Omental fat pad (tissue), 3 donors: ENCODE measurements at regions not wholly inside any gene's neighbourhood (a gene's known extent, or its start where the extent isn't known, plus 50 kb on each side); places are given as distances from the start of the nearest gene placed in this dataset.

ENCODE experiments used
- ATAC-seq: fragments of 150-250 bp; one replicate; pipeline ENCODE4 v1.9.1; 2016; ENCODE audit warnings: mild to moderate bottlenecking, moderate library complexity; ENCODE audit not compliant: low FRiP score
- DNase-seq: peaks from one replicate; pipeline ENCODE4 v3.0.0-alpha.2; 2019; ENCODE audit warnings: low spot score
- TF ChIP-seq, protein P1 (sequence below), 3 donors: fragments of 450-650 bp; IDR thresholded peaks; one replicate each; pipeline ENCODE4 v1.5.1; 2016 to 2017; ENCODE audit warnings: antibody characterized with exemption in 3 of 3, mild to moderate bottlenecking in 3 of 3, moderate library complexity in 2 of 3

DNA sequence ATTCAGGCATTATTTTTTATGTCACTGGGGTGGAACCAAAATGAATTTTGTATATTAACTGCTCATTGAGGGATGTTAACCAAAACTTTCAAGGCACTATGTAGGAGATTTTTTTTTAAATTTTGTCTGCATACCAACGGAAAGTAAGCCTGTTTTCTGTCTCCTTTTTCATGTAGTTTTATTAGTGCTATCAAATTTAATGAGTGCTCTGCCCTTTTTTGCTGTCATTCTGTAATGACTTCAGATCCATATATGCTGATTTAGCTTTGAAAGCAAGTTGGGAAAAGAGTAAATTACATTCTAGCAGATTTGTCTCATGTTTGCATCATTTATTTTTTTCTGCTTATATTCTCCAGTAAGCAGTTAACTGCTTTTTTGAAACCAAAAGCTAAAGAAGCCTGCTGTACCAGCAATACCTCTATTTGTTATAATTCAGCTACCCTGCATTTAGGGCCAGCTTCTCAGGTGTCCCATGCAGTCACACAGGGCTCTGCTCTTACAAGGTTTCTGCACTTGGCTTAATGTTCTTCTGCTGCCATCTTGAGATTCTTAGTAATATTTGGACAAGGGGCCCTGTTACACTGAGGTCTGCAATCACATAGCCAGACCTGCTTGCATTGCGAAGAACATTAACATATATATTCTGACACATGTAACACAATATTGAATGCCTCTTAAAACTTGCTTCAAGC lies 429.0 kb downstream of the UTRN start:
- no peak for DNase-seq
- TF ChIP-seq, protein P1, sequence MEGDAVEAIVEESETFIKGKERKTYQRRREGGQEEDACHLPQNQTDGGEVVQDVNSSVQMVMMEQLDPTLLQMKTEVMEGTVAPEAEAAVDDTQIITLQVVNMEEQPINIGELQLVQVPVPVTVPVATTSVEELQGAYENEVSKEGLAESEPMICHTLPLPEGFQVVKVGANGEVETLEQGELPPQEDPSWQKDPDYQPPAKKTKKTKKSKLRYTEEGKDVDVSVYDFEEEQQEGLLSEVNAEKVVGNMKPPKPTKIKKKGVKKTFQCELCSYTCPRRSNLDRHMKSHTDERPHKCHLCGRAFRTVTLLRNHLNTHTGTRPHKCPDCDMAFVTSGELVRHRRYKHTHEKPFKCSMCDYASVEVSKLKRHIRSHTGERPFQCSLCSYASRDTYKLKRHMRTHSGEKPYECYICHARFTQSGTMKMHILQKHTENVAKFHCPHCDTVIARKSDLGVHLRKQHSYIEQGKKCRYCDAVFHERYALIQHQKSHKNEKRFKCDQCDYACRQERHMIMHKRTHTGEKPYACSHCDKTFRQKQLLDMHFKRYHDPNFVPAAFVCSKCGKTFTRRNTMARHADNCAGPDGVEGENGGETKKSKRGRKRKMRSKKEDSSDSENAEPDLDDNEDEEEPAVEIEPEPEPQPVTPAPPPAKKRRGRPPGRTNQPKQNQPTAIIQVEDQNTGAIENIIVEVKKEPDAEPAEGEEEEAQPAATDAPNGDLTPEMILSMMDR (IDR thresholded peaks at IDR 0.05), result no peak
- ATAC-seq, result no peak

DNA sequence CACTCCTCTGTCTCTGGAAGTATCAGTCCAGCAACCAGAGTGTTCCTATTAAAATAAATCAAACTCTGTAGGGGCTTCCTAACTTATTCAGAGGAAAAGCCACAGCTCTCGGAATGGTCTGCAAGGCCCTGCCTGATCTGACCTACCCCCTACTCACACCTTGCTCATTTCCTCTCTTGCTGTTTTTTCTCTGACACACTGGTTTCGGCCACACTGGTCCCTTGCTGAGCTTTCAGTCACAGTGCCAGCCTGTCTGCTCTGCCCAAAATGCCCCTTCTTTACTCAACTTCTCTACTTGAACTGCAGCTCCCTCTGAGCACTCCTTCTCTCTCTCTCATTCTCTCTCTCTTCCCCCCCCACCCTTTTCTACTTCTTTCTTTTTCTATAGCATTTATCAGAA lies 430.2 kb downstream of the UTRN start:
- ATAC-seq, result no peak
- TF ChIP-seq, protein P1 (IDR thresholded peaks at IDR 0.05), result no peak

DNA sequence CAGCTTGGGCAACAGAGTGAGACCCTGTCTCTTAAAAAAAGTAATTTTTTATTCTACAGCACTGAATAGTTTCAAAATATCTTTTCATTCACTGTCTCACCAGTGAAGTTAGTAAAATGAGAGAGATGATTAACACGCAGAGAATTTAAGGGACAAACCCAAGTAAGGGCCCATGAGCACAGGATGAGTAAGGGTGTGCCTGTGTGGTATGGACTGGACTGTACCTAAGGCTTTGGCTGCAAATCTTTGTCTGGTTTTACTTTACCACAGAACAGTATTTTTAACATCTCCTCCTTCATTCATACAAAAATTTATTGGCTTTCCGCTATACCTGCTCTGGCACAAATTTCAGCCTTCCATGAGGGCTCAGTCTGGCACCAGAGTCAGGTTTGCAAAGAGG lies 433.3 kb downstream of the UTRN start:
- TF ChIP-seq, protein P1 (IDR thresholded peaks at IDR 0.05), result no peak
- DNase-seq (no peak), ATAC-seq (no peak)

More for the DNA sequence above, 430.2 kb downstream of the UTRN start:
- no peak for DNase-seq

DNA sequence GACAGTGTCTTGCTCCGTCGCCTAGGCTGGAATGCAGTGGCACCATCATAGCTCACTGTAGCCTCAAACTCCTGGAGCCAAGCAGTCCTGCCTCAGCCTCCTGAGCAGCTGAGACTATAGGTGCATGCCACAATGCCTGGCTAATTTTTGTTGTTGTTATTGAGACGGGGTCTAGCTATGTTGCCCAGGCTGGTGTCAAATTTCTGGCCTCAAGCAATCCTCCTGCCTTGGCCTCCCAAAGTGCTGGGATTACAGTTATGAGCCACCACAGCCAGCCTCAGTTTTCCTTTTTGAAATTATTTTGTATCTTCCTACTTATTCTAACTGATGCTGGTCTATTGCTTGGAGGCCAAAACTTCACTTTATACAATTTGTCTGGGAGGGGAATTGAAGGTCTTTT lies 436.1 kb downstream of the UTRN start:
- no peak for DNase-seq
- ATAC-seq, result no peak

DNA sequence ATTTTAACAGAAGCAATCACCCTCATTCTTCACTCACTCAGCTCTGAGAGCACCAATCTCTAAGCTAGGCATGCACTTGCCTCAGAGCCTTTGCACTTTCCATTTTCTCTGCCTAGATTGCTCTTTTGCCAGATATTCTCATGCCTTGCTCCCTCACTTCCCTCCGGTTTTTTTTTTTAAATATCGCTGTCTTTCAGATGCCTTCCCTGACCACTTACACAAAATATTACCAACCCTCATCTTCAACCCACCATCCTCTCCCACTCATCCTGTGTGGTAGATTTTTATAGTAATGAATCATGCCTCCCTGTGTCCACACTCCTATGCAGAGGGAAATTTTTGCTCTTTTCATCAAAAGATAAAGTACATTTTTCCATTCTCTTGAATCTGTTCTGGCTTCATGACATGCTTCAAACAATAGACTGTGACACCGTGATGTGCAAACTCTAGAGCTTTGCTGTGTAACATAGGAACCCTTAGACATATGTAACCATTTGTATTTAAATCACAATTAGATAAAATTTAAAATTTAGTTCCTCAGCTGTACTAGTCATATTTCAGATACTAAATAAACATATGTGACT lies 437.1 kb downstream of the UTRN start:
- ATAC-seq (no peak), DNase-seq (no peak)
- TF ChIP-seq, protein P1 (IDR thresholded peaks at IDR 0.05), result no peak

More for the DNA sequence above, 436.1 kb downstream of the UTRN start:
- TF ChIP-seq, protein P1 (IDR thresholded peaks at IDR 0.05), result no peak

DNA sequence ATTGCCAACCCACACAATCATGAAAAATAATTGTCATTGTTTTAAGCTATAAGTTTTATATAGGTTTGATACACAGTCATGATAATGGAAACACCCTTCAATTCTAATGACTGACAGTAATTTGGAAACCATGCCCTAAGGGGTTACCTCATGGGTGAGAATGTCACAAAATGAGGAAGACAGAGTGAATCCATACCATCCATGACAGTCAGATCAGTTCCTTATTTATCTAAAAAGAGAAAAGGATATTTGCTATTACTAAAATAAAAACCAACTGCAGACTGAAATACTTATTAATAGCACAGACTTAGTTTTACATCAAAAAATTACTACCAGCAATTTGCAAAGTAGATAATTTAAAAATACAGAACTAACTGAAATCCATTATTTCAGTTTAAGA lies 437.8 kb downstream of the UTRN start:
- no peak for ATAC-seq
- TF ChIP-seq, protein P1 (IDR thresholded peaks at IDR 0.05), result no peak
- no peak for DNase-seq

DNA sequence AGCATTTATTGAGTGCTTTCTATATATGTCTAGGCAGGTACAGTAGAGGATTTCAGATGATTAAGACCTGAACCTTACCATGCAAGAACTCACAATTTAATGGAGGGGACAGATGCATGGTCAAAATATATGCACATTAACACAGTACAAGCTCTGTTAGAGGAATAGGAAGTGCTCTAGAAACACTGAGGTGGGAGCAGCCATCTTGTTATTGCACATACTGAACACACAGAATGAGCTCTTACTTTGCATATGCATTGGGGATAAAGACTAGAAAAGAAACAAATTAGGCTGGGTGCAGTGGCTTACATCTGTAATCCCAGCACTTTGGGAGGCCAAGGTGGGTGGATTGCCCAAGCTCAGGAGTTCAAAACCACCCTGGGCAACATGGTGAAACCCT lies 438.3 kb downstream of the UTRN start:
- DNase-seq, result no peak
- TF ChIP-seq, protein P1 (IDR thresholded peaks at IDR 0.05), result no peak
- no peak for ATAC-seq
